ENCODE measurements at regions not wholly inside any gene's neighbourhood (a gene's known extent, or its start where the extent isn't known, plus 50 kb on each side); places are given as distances from the start of the nearest gene placed in this dataset.

DNA sequence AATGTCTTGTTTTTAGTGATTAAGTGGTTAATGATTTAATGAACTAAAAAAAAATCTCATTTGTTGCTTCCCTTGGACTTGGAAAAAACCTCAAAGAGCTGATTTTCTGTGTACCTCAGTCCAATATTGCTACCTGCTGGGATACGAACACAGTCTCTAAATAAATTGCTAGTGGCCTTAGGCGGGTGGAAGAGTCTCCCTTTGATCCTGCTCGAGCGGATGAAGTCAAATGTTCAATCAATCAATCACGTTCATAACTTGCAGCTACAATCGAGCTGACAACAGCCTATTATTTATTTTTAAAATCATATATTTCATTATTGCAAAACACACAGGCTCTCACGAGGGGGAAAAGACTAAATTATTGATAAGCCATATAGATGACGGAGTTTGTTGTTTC is 57.3 kb upstream of the HABP2 start:
- no peak for DNase-seq
- Mint-ChIP-seq H3K27me3 (ENCODE audit: low read depth in 3 of 3) (peaks cover 0 to 5% (median 3%) of the 10 kb centered on the region in 3 donors), H3K27ac (no peak overlapping the region), H3K36me3 (no peaks in the 10 kb centered on the region), H3K9me3 (peaks cover 0 to 6% (median 0%) of the 10 kb centered on the region in 7 donors), H3K4me1 (peaks cover 45% of the 10 kb centered on the region), H3K4me3 (peak overlapping the region in 1 of 2 donors; percentile 2)
- no peaks in the 10 kb centered on the region for H3K79me2 ChIP-seq (ENCODE audit: insufficient read depth, low read length)
- H3K4me3 ChIP-seq (replicated peaks in 1 of 3; ENCODE audit: low read depth in 2 of 3, low read length in 3 of 3) = no peak overlapping the region
- no peaks in the 10 kb centered on the region for H3K9me3 ChIP-seq (replicated peaks in 1 of 2; ENCODE audit: control insufficient read depth in 1 of 2, insufficient read depth in 1 of 2, low read length in 2 of 2)
- H3K27me3 ChIP-seq (ENCODE audit: control insufficient read depth in 2 of 2, insufficient read depth in 2 of 2, low read length in 2 of 2) = peaks cover 0 to 2% of the 10 kb centered on the region in 2 donors
- H3K36me3 ChIP-seq (replicated peaks in 1 of 2; ENCODE audit: control insufficient read depth in 1 of 2, insufficient read depth in 2 of 2, low read length in 2 of 2) = no peaks in the 10 kb centered on the region
- H4K20me1 ChIP-seq (ENCODE audit: insufficient read depth, low read length) = no peaks in the 10 kb centered on the region
- TF ChIP-seq, protein P1, sequence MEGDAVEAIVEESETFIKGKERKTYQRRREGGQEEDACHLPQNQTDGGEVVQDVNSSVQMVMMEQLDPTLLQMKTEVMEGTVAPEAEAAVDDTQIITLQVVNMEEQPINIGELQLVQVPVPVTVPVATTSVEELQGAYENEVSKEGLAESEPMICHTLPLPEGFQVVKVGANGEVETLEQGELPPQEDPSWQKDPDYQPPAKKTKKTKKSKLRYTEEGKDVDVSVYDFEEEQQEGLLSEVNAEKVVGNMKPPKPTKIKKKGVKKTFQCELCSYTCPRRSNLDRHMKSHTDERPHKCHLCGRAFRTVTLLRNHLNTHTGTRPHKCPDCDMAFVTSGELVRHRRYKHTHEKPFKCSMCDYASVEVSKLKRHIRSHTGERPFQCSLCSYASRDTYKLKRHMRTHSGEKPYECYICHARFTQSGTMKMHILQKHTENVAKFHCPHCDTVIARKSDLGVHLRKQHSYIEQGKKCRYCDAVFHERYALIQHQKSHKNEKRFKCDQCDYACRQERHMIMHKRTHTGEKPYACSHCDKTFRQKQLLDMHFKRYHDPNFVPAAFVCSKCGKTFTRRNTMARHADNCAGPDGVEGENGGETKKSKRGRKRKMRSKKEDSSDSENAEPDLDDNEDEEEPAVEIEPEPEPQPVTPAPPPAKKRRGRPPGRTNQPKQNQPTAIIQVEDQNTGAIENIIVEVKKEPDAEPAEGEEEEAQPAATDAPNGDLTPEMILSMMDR (IDR thresholded peaks at IDR 0.05) = no peak
- no peak overlapping the region for H2AFZ ChIP-seq (ENCODE audit: insufficient read depth, low read depth, low read length, poor library complexity, severe bottlenecking)
- 94% methylated on average over 5 of the region's 8 CpGs for WGBS (ENCODE audit: insufficient coverage)
- peaks cover 40 to 43% of the 10 kb centered on the region in 2 donors for H3K4me1 ChIP-seq (ENCODE audit: control insufficient read depth in 1 of 2, insufficient read depth in 2 of 2, low read length in 2 of 2)
- H3K27ac ChIP-seq (ENCODE audit: low read depth in 1 of 2, low read length in 2 of 2) = no peak overlapping the region
- H3K9ac ChIP-seq (ENCODE audit: insufficient read depth, low read length, poor library complexity, severe bottlenecking) = no peak overlapping the region
- H3K4me2 ChIP-seq (replicated peaks; ENCODE audit: extremely low read depth, low read length, poor library complexity, severe bottlenecking) = no peak overlapping the region
- intact Hi-C loops (cut with micrococcal nuclease) = no loop called here

DNA sequence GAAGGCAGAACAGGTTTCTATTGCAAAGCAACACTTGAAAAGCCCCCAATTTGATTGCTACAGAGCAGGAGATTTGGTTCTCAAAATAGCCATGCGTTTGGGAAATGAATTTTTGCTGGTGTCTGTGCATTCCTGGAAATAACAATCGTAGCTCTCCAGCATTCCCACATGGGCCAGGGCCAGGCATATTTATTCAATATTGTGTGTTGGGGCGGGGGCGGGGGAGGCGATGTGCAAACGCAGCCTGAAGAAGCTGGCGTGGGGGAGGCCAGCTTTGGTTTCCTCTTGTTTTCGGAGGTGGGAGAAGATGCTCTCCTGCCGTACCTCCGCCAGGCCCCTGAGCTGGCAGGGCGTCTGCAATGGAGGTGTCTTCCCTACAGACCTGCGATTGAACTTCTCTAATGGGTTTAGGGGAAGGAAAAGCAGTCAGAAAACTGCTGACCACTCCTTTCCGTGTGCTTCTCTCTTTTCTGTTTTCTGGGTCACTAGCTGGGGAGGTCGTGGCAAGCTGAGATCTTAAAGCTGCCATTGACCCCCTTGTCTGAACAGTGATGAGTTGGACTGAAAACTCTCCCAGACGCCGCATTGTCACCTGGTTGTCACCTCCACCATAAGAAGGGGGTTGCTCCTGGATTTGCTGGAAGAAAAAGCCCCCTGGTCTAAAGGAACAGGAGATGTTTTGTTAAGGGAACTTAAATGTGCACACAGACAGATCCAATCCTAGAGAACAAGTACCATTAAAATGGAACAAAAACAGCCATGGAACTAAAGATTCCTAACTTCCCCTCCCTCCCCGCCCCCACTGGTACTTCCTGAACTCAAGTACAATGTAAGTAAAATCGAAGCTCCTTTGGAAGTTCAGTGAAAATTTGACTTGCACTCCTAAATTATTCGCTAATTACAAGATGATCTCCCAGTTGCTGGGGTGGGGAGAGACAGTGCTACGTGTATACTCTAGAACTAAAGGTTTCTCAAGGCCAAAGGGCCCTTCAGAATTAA is 56.4 kb upstream of the HABP2 start:
- H3K4me3 Mint-ChIP-seq = peak overlapping the region in 1 of 2 donors; percentile 55
- DNase-seq = peak in 2 of 3 donors; percentile 9 to 10
- WGBS (ENCODE audit: insufficient coverage) = 63% methylated on average over 8 of the region's 20 CpGs
- Histone ChIP-seq H3K4me1 (ENCODE audit: control insufficient read depth in 1 of 2, insufficient read depth in 2 of 2, low read length in 2 of 2) (peaks cover 40 to 43% of the 10 kb centered on the region in 2 donors), H3K9me3 (replicated peaks in 1 of 2; ENCODE audit: control insufficient read depth in 1 of 2, insufficient read depth in 1 of 2, low read length in 2 of 2) (no peaks in the 10 kb centered on the region), H3K36me3 (replicated peaks in 1 of 2; ENCODE audit: control insufficient read depth in 1 of 2, insufficient read depth in 2 of 2, low read length in 2 of 2) (no peaks in the 10 kb centered on the region), H3K4me2 (replicated peaks; ENCODE audit: extremely low read depth, low read length, poor library complexity, severe bottlenecking) (peak overlapping the region; percentile 58), H4K20me1 (ENCODE audit: insufficient read depth, low read length) (no peaks in the 10 kb centered on the region), H3K79me2 (ENCODE audit: insufficient read depth, low read length) (no peaks in the 10 kb centered on the region), H3K27ac (ENCODE audit: low read depth in 1 of 2, low read length in 2 of 2) (peak overlapping the region in 1 of 2 donors; percentile 61), H3K9ac (ENCODE audit: insufficient read depth, low read length, poor library complexity, severe bottlenecking) (no peak overlapping the region), H3K4me3 (replicated peaks in 1 of 3; ENCODE audit: low read depth in 2 of 3, low read length in 3 of 3) (peak overlapping the region in 1 of 3 experiments; percentile 38), H2AFZ (ENCODE audit: insufficient read depth, low read depth, low read length, poor library complexity, severe bottlenecking) (no peak overlapping the region), H3K27me3 (ENCODE audit: control insufficient read depth in 2 of 2, insufficient read depth in 2 of 2, low read length in 2 of 2) (peaks cover 0 to under 1% of the 10 kb centered on the region in 2 donors)
- no peaks in the 10 kb centered on the region for H3K36me3 Mint-ChIP-seq
- intact Hi-C loops (cut with micrococcal nuclease) = no loop called here
- peaks cover 0 to 5% (median 3%) of the 10 kb centered on the region in 3 donors for H3K27me3 Mint-ChIP-seq (ENCODE audit: low read depth in 3 of 3)
- peaks cover 0 to 6% (median 0%) of the 10 kb centered on the region in 7 donors for H3K9me3 Mint-ChIP-seq
- TF ChIP-seq, protein P1 (IDR thresholded peaks at IDR 0.05) = no peak
- H3K4me1 Mint-ChIP-seq = peaks cover 47% of the 10 kb centered on the region
- H3K27ac Mint-ChIP-seq = peak overlapping the region in 4 of 7 donors; percentile 33 to 79 (median 70)

Measured in CD14-positive monocyte (primary cell).